ENCODE measurements at regions not wholly inside any gene's neighbourhood (a gene's known extent, or its start where the extent isn't known, plus 50 kb on each side); places are given as distances from the start of the nearest gene placed in this dataset.

GRCh38 chr15:29471306-29471705, 201.7 kb upstream of the NSMCE3 start:
- no peak overlapping the region for H3K4me3 ChIP-seq (ENCODE audit: low read depth in 1 of 2, low read length in 1 of 2)
- no peaks in the 10 kb centered on the region for H3K27me3 ChIP-seq
- no peaks in the 10 kb centered on the region for H3K9me3 ChIP-seq
- no peak overlapping the region for H3K27ac ChIP-seq
- no peaks in the 10 kb centered on the region for H3K36me3 ChIP-seq
- no peak for TF ChIP-seq CTCF (IDR thresholded peaks at IDR 0.05)
- no peaks in the 10 kb centered on the region for H3K4me1 ChIP-seq (ENCODE audit: control insufficient read depth in 1 of 2, insufficient read depth in 1 of 2, low read depth in 1 of 2, low read length in 1 of 2)

- H3K4me1 ChIP-seq (ENCODE audit: control insufficient read depth in 1 of 2, insufficient read depth in 1 of 2, low read depth in 1 of 2, low read length in 1 of 2), result no peaks in the 10 kb centered on the region
- no peaks in the 10 kb centered on the region for H3K9me3 ChIP-seq
- H3K4me3 ChIP-seq (ENCODE audit: low read depth in 1 of 2, low read length in 1 of 2), result no peak overlapping the region
- no peak for TF ChIP-seq CTCF (IDR thresholded peaks at IDR 0.05)
- no peaks in the 10 kb centered on the region for H3K36me3 ChIP-seq
- H3K27ac ChIP-seq, result no peak overlapping the region
- no peaks in the 10 kb centered on the region for H3K27me3 ChIP-seq
Observed at GRCh38 chr15:29470794-29471193, 201.2 kb upstream of the NSMCE3 start.

GRCh38 chr15:29470311-29470710, 200.7 kb upstream of the NSMCE3 start:
- no peak for TF ChIP-seq CTCF (IDR thresholded peaks at IDR 0.05)
- H3K27ac ChIP-seq, result no peak overlapping the region
- H3K9me3 ChIP-seq, result no peaks in the 10 kb centered on the region

GRCh38 chr15:29468899-29469298, 199.3 kb upstream of the NSMCE3 start:
- no peak for TF ChIP-seq CTCF (IDR thresholded peaks at IDR 0.05)
- no peaks in the 10 kb centered on the region for H3K27me3 ChIP-seq

More at GRCh38 chr15:29470311-29470710, 200.7 kb upstream of the NSMCE3 start:
- Histone ChIP-seq H3K4me3 (ENCODE audit: low read depth in 1 of 2, low read length in 1 of 2) (no peak overlapping the region), H3K27me3 (no peaks in the 10 kb centered on the region), H3K4me1 (ENCODE audit: control insufficient read depth in 1 of 2, insufficient read depth in 1 of 2, low read depth in 1 of 2, low read length in 1 of 2) (no peaks in the 10 kb centered on the region), H3K36me3 (no peaks in the 10 kb centered on the region)

GRCh38 chr15:29467091-29467490, 197.5 kb upstream of the NSMCE3 start:
- Histone ChIP-seq H3K27ac (no peak overlapping the region), H3K27me3 (no peaks in the 10 kb centered on the region), H3K4me1 (ENCODE audit: control insufficient read depth in 1 of 2, insufficient read depth in 1 of 2, low read depth in 1 of 2, low read length in 1 of 2) (no peaks in the 10 kb centered on the region), H3K9me3 (no peaks in the 10 kb centered on the region), H3K4me3 (ENCODE audit: low read depth in 1 of 2, low read length in 1 of 2) (no peak overlapping the region), H3K36me3 (no peaks in the 10 kb centered on the region)
- no peak for TF ChIP-seq CTCF (IDR thresholded peaks at IDR 0.05)

More at GRCh38 chr15:29468899-29469298, 199.3 kb upstream of the NSMCE3 start:
- H3K27ac ChIP-seq, result no peak overlapping the region
- no peaks in the 10 kb centered on the region for H3K36me3 ChIP-seq
- no peak overlapping the region for H3K4me3 ChIP-seq (ENCODE audit: low read depth in 1 of 2, low read length in 1 of 2)
- H3K4me1 ChIP-seq (ENCODE audit: control insufficient read depth in 1 of 2, insufficient read depth in 1 of 2, low read depth in 1 of 2, low read length in 1 of 2), result no peaks in the 10 kb centered on the region
- no peaks in the 10 kb centered on the region for H3K9me3 ChIP-seq

GRCh38 chr15:29466292-29466691, 196.7 kb upstream of the NSMCE3 start:
- Histone ChIP-seq H3K9me3 (no peaks in the 10 kb centered on the region), H3K4me3 (ENCODE audit: low read depth in 1 of 2, low read length in 1 of 2) (no peak overlapping the region), H3K27ac (no peak overlapping the region), H3K27me3 (no peaks in the 10 kb centered on the region), H3K4me1 (ENCODE audit: control insufficient read depth in 1 of 2, insufficient read depth in 1 of 2, low read depth in 1 of 2, low read length in 1 of 2) (no peaks in the 10 kb centered on the region), H3K36me3 (no peaks in the 10 kb centered on the region)
- no peak for TF ChIP-seq CTCF (IDR thresholded peaks at IDR 0.05)

Measured in neutrophil (primary cell).